ENCODE measurements at regions not wholly inside any gene's neighbourhood (a gene's known extent, or its start where the extent isn't known, plus 50 kb on each side); places are given as distances from the start of the nearest gene placed in this dataset.

- H3K27ac Mint-ChIP-seq (ENCODE audit: unreplicated experiment) = no peak overlapping the region
- Histone ChIP-seq H3K4me1 (no peaks in the 10 kb centered on the region; the same call in 1 of the 2 replicates), H3K36me3 (ENCODE audit: control insufficient read depth, insufficient read depth, low read length) (no peaks in the 10 kb centered on the region), H3K27me3 (replicated peaks; ENCODE audit: control insufficient read depth, insufficient read depth, low read length) (no peaks in the 10 kb centered on the region), H3K4me3 (ENCODE audit: low read depth, low read length) (no peak overlapping the region), H3K9me3 (no peaks in the 10 kb centered on the region)
- no peak for TF ChIP-seq CTCF (IDR thresholded peaks at IDR 0.05; ENCODE audit: insufficient read depth in 1 of 2, low read depth in 1 of 2, low read length in 1 of 2, severe bottlenecking in 1 of 2, unreplicated experiment in 1 of 2)
- no peak for DNase-seq
- H3K4me3 Mint-ChIP-seq (ENCODE audit: unreplicated experiment) = no peak overlapping the region
- intact Hi-C loops (cut with micrococcal nuclease; ENCODE audit: unreplicated experiment) = no loop called here
- H3K36me3 Mint-ChIP-seq (ENCODE audit: insufficient read depth, unreplicated experiment) = no peaks in the 10 kb centered on the region
- ChIA-PET POLR2A (no interaction called here), CTCF (no interaction called here)
- H3K27me3 Mint-ChIP-seq (ENCODE audit: insufficient read depth, unreplicated experiment) = no peaks in the 10 kb centered on the region
- peaks cover 8% of the 10 kb centered on the region for H3K4me1 Mint-ChIP-seq (ENCODE audit: low read depth, unreplicated experiment)
- H3K9me3 Mint-ChIP-seq (ENCODE audit: unreplicated experiment) = peaks cover 11% of the 10 kb centered on the region
- no TSS peak for BruUV-seq (replicated peaks)
Measured at GRCh38 chr4:184898793-184899192, 73.0 kb upstream of the ACSL1 start.

DNA sequence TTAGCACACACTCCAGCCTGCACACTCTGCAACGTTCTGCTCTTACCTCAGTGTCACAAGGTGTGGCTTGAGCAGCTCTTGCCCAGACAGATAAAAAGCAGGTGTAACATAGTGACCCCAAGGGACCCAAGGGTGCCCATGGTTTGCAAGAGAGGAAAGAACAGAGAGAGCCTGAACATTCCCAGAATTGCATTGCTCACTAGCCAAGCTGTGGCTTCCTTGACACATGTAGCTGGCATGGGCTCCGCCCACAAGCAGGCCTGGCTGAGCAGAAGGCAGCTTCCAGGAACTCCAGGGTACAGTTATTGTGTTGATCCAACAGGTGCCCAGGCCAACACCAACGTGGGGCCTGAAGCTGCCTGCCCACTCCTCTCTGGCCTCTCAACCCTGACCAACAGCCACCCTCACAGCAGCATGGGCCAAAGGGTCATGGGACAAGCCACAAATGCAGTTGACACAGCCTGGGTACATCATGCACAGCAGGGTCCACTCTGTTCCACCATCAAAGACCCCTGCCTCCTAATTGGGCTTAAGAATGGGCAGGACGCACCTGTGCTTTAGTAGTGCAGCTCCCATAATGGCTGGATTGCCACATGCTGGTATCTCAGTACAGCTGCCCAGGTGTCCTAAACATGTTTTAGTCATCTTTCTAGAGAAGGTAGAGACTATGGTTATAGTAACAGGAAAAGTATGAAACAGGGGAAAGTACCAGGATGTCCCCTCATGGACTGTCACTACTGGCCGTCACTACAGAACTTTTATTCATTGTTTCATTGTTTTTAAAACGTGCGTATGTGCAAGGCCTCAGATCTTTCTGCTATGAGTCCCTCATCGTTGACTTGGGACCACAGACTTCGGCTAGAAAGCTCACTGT, 73.7 kb upstream of the ACSL1 start:
- Mint-ChIP-seq H3K27me3 (ENCODE audit: insufficient read depth, unreplicated experiment) (no peaks in the 10 kb centered on the region), H3K9me3 (ENCODE audit: unreplicated experiment) (peaks cover 11% of the 10 kb centered on the region), H3K4me1 (ENCODE audit: low read depth, unreplicated experiment) (peaks cover 8% of the 10 kb centered on the region), H3K36me3 (ENCODE audit: insufficient read depth, unreplicated experiment) (no peaks in the 10 kb centered on the region), H3K4me3 (ENCODE audit: unreplicated experiment) (no peak overlapping the region), H3K27ac (ENCODE audit: unreplicated experiment) (no peak overlapping the region)
- intact Hi-C loops (cut with micrococcal nuclease; ENCODE audit: unreplicated experiment) = loop anchor here (10.0 kb wide), 1 partner anchor 155 kb away; no protein-coding TSS in a partner anchor
- no peak for DNase-seq
- no peaks in the 10 kb centered on the region; the same call in 1 of the 2 replicates for H3K4me1 ChIP-seq
- POLR2A ChIA-PET = no interaction called here
- no peak for TF ChIP-seq CTCF (IDR thresholded peaks at IDR 0.05; ENCODE audit: insufficient read depth in 1 of 2, low read depth in 1 of 2, low read length in 1 of 2, severe bottlenecking in 1 of 2, unreplicated experiment in 1 of 2)
- no peaks in the 10 kb centered on the region for H3K36me3 ChIP-seq (ENCODE audit: control insufficient read depth, insufficient read depth, low read length)
- no peaks in the 10 kb centered on the region for H3K27me3 ChIP-seq (replicated peaks; ENCODE audit: control insufficient read depth, insufficient read depth, low read length)
- no TSS peak for BruUV-seq (replicated peaks)
- no peak overlapping the region for H3K4me3 ChIP-seq (ENCODE audit: low read depth, low read length)
- CTCF ChIA-PET = no interaction called here
- H3K9me3 ChIP-seq = no peaks in the 10 kb centered on the region

GRCh38 chr4:184900184-184900583, 74.4 kb upstream of the ACSL1 start:
- intact Hi-C loops (cut with micrococcal nuclease; ENCODE audit: unreplicated experiment) = loop anchor here (10.0 kb wide), 1 partner anchor 155 kb away; no protein-coding TSS in a partner anchor
- H3K27ac Mint-ChIP-seq (ENCODE audit: unreplicated experiment) = no peak overlapping the region
- H3K4me3 Mint-ChIP-seq (ENCODE audit: unreplicated experiment) = no peak overlapping the region
- ChIA-PET POLR2A (no interaction called here), CTCF (no interaction called here)
- H3K27me3 Mint-ChIP-seq (ENCODE audit: insufficient read depth, unreplicated experiment) = no peaks in the 10 kb centered on the region
- H3K4me3 ChIP-seq (ENCODE audit: low read depth, low read length) = no peak overlapping the region
- no TSS peak for BruUV-seq (replicated peaks)
- no peak for DNase-seq
- H3K36me3 Mint-ChIP-seq (ENCODE audit: insufficient read depth, unreplicated experiment) = no peaks in the 10 kb centered on the region
- no peaks in the 10 kb centered on the region; the same call in 1 of the 2 replicates for H3K4me1 ChIP-seq
- no peaks in the 10 kb centered on the region for H3K9me3 ChIP-seq
- TF ChIP-seq CTCF (IDR thresholded peaks at IDR 0.05; ENCODE audit: insufficient read depth in 1 of 2, low read depth in 1 of 2, low read length in 1 of 2, severe bottlenecking in 1 of 2, unreplicated experiment in 1 of 2) = no peak
- H3K27me3 ChIP-seq (replicated peaks; ENCODE audit: control insufficient read depth, insufficient read depth, low read length) = no peaks in the 10 kb centered on the region
- H3K9me3 Mint-ChIP-seq (ENCODE audit: unreplicated experiment) = peaks cover 11% of the 10 kb centered on the region
- H3K36me3 ChIP-seq (ENCODE audit: control insufficient read depth, insufficient read depth, low read length) = no peaks in the 10 kb centered on the region
- peaks cover 8% of the 10 kb centered on the region for H3K4me1 Mint-ChIP-seq (ENCODE audit: low read depth, unreplicated experiment)

All from Caco-2 (cell line).